KMS-11 (cell line): ENCODE measurements at regions not wholly inside any gene's neighbourhood (a gene's known extent, or its start where the extent isn't known, plus 50 kb on each side); places are given as distances from the start of the nearest gene placed in this dataset.
"Not testable (repeated sequence)": the region's sequence is repeated elsewhere in the genome, so short reads cannot be mapped to it uniquely, and the experiment has no call there.

ENCODE experiments used
- H2AFZ ChIP-seq: fragments of 200-600 bp; sonication (generic); 2 replicates; pipeline ENCODE4 v1.6.1; 2016; ENCODE audit warnings: antibody characterized with exemption, mixed run types, low read depth
- H3K27ac ChIP-seq: fragments of 200-600 bp; sonication (generic); 2 replicates; pipeline ENCODE4 v1.6.1; 2016; ENCODE audit warnings: mild to moderate bottlenecking, mixed run types
- H3K27me3 ChIP-seq: fragments of 200-600 bp; sonication (generic); 2 replicates; pipeline ENCODE4 v1.6.1; 2017; ENCODE audit warnings: mild to moderate bottlenecking, low read depth, mixed run types, moderate library complexity; ENCODE audit not compliant: insufficient read depth
- H3K36me3 ChIP-seq: fragments of 200-600 bp; sonication (generic); 2 replicates; pipeline ENCODE4 v1.6.1; 2017; ENCODE audit warnings: mild to moderate bottlenecking, mixed run types; ENCODE audit not compliant: insufficient read depth
- H3K4me1 ChIP-seq: fragments of 200-600 bp; sonication (generic); 2 replicates; pipeline ENCODE4 v1.6.1; 2016; ENCODE audit warnings: mild to moderate bottlenecking, low read depth, mixed run types; ENCODE audit not compliant: poor library complexity, severe bottlenecking
- H3K4me2 ChIP-seq: fragments of 200-600 bp; sonication (generic); 2 replicates; pipeline ENCODE4 v1.7.0; 2016; ENCODE audit warnings: mild to moderate bottlenecking, mixed run types
- H3K4me3 ChIP-seq: fragments of 200-600 bp; sonication (generic); IDR thresholded peaks from 2 replicates; pipeline ENCODE4 v1.6.1; 2017; ENCODE audit warnings: low read depth, low read length, mixed read lengths; ENCODE audit not compliant: insufficient read depth
- H3K79me2 ChIP-seq: fragments of 200-600 bp; sonication (generic); 2 replicates; pipeline ENCODE4 v1.6.1; 2016; ENCODE audit warnings: low read depth, mixed run types; ENCODE audit not compliant: insufficient read depth
- H3K9ac ChIP-seq: fragments of 200-600 bp; sonication (generic); 2 replicates; pipeline ENCODE4 v1.6.1; 2016; ENCODE audit warnings: mild to moderate bottlenecking, mixed run types
- H4K20me1 ChIP-seq: fragments of 200-600 bp; sonication (generic); 2 replicates; pipeline ENCODE4 v1.6.1; 2016; ENCODE audit warnings: mild to moderate bottlenecking, mixed run types; ENCODE audit not compliant: insufficient read depth
- CTCF ChIP-seq: fragments of 200-600 bp; sonication (generic); conservative IDR thresholded peaks from 2 replicates; pipeline ENCODE4 v1.6.1; 2017; ENCODE audit warnings: low read depth, mild to moderate bottlenecking, antibody characterized with exemption, low read length, moderate library complexity, mixed read lengths

- H3K36me3 ChIP-seq, H3K27me3 ChIP-seq, H4K20me1 ChIP-seq, H3K27ac ChIP-seq, H3K9ac ChIP-seq, H2AFZ ChIP-seq, H3K4me2 ChIP-seq, H3K4me1 ChIP-seq, H3K79me2 ChIP-seq, H3K4me3 ChIP-seq: not testable (repeated sequence)
These were observed 146.4 kb upstream of the EFCAB3 start for GRCh38 chr17:62233822-62234481.

GRCh38 chr17:62231293-62231692, 149.1 kb upstream of the EFCAB3 start:
- H3K36me3 ChIP-seq, H3K4me1 ChIP-seq, H3K79me2 ChIP-seq, H4K20me1 ChIP-seq, H3K9ac ChIP-seq, H3K27ac ChIP-seq, H3K27me3 ChIP-seq, H3K4me3 ChIP-seq, H2AFZ ChIP-seq, H3K4me2 ChIP-seq: not testable (repeated sequence)

GRCh38 chr17:62226610-62227240, 153.6 kb upstream of the EFCAB3 start:
- H3K4me3 ChIP-seq, H3K9ac ChIP-seq, H4K20me1 ChIP-seq, H3K79me2 ChIP-seq, H2AFZ ChIP-seq, H3K27me3 ChIP-seq, H3K4me1 ChIP-seq, H3K4me2 ChIP-seq, H3K36me3 ChIP-seq, H3K27ac ChIP-seq: not testable (repeated sequence)
- TF ChIP-seq CTCF, result 0 out of 2 replicates have a peak, but pooled peaks have one; percentile 26

GRCh38 chr17:62223585-62223984, 156.8 kb upstream of the EFCAB3 start:
- H3K79me2 ChIP-seq, H4K20me1 ChIP-seq: not testable (repeated sequence)

GRCh38 chr17:62219221-62219899, 154.3 kb upstream of the MED13 start:
- Histone ChIP-seq H3K27me3 (no peaks in the 10 kb centered on the region), H3K36me3 (no peaks in the 10 kb centered on the region), H3K4me3 (no peak overlapping the region), H4K20me1 (no peaks in the 10 kb centered on the region), H3K79me2 (no peaks in the 10 kb centered on the region), H3K9ac (no peak overlapping the region), H2AFZ (no peak overlapping the region), H3K27ac (no peak overlapping the region), H3K4me2 (no peak overlapping the region), H3K4me1 (no peaks in the 10 kb centered on the region)
- TF ChIP-seq CTCF, result no peak

More at GRCh38 chr17:62223585-62223984, 156.8 kb upstream of the EFCAB3 start:
- not testable (repeated sequence) for H3K4me3 ChIP-seq, H3K4me1 ChIP-seq, H3K27me3 ChIP-seq, H3K9ac ChIP-seq, H3K36me3 ChIP-seq, H3K4me2 ChIP-seq, H3K27ac ChIP-seq, H2AFZ ChIP-seq
